Hepatocyte (in vitro differentiated cells): ENCODE measurements at regions not wholly inside any gene's neighbourhood (a gene's known extent, or its start where the extent isn't known, plus 50 kb on each side); places are given as distances from the start of the nearest gene placed in this dataset.
A peak's percentile ranks its signal among the peaks of the same experiment; 100 is the strongest.

Experiments used
- DNase-seq: peaks from one replicate; pipeline ENCODE4 v3.0.0-alpha.2; 2016; ENCODE audit warnings: low spot score
- H2AFZ ChIP-seq: fragments of 200-600 bp; sonication (generic); 2 replicates; pipeline ENCODE4 v1.6.0; 2016; ENCODE audit warnings: antibody characterized with exemption, mild to moderate bottlenecking
- H3K27ac ChIP-seq: fragments of 200-600 bp; sonication (generic); 2 replicates; pipeline ENCODE4 v1.5.1; 2016; ENCODE audit warnings: mild to moderate bottlenecking
- H3K27me3 ChIP-seq: fragments of 200-600 bp; sonication (generic); 2 replicates; pipeline ENCODE4 v1.6.1; 2016
- H3K36me3 ChIP-seq: fragments of 200-600 bp; sonication (generic); replicated peaks from 2 replicates; pipeline ENCODE4 v1.5.1; 2016; ENCODE audit warnings: low read depth; ENCODE audit not compliant: insufficient read depth
- H3K4me1 ChIP-seq: fragments of 200-600 bp; sonication (generic); 2 replicates; pipeline ENCODE4 v1.5.1; 2016; ENCODE audit warnings: mild to moderate bottlenecking, moderate library complexity; ENCODE audit not compliant: insufficient read depth
- H3K4me2 ChIP-seq: fragments of 200-600 bp; sonication (generic); 2 replicates; pipeline ENCODE4 v1.6.0; 2016
- H3K4me3 ChIP-seq: fragments of 200-600 bp; sonication (generic); 2 replicates; pipeline ENCODE4 v1.5.1; 2016; ENCODE audit warnings: mild to moderate bottlenecking
- H3K79me2 ChIP-seq: fragments of 200-600 bp; sonication (generic); 2 replicates; pipeline ENCODE4 v1.6.0; 2017; ENCODE audit warnings: mild to moderate bottlenecking
- H3K9me2 ChIP-seq: fragments of 200-600 bp; sonication (generic); replicated peaks from 2 replicates; pipeline ENCODE4 v1.6.0; 2017; ENCODE audit warnings: mild to moderate bottlenecking; ENCODE audit not compliant: insufficient read depth
- H3K9me3 ChIP-seq: fragments of 200-600 bp; sonication (generic); 2 replicates; pipeline ENCODE4 v1.5.1; 2016; ENCODE audit warnings: low read depth, mild to moderate bottlenecking
- H4K20me1 ChIP-seq: fragments of 200-600 bp; sonication (generic); 2 replicates; pipeline ENCODE4 v1.6.0; 2016; ENCODE audit warnings: mild to moderate bottlenecking; ENCODE audit not compliant: insufficient read depth, poor library complexity, severe bottlenecking
- CTCF ChIP-seq: fragments of 200-600 bp; sonication (generic); IDR thresholded peaks from 2 replicates; pipeline ENCODE4 v1.5.1; 2016; ENCODE audit warnings: antibody characterized with exemption, mild to moderate bottlenecking; ENCODE audit not compliant: poor library complexity
- EZH2 ChIP-seq: fragments of 200-600 bp; sonication (generic); IDR thresholded peaks from 2 replicates; pipeline ENCODE4 v1.6.1; 2016; ENCODE audit warnings: antibody characterized with exemption, mild to moderate bottlenecking, borderline replicate concordance
- EZH2phosphoT487 ChIP-seq: fragments of 200-600 bp; sonication (generic); IDR thresholded peaks from one replicate; pipeline ENCODE4 v1.6.1; 2018; ENCODE audit warnings: antibody characterized with exemption, mild to moderate bottlenecking, low read depth, moderate library complexity; ENCODE audit not compliant: unreplicated experiment, severe bottlenecking
- WGBS: methylation state at CpG from one replicate; pipeline ENCODE4 v1.1.6; 2016; ENCODE audit warnings: low lambda C conversion rate; ENCODE audit errors: missing lambda C conversion rate; 5-methylcytosine and 5-hydroxymethylcytosine counted together

GRCh38 chr7:112630565-112630964, 149.8 kb downstream of the LSMEM1 start:
- Histone ChIP-seq H4K20me1 (no peaks in the 10 kb centered on the region), H3K4me1 (no peaks in the 10 kb centered on the region), H2AFZ (no peak overlapping the region), H3K36me3 (no peaks in the 10 kb centered on the region), H3K4me3 (no peak overlapping the region), H3K4me2 (no peak overlapping the region), H3K9me2 (no peaks in the 10 kb centered on the region), H3K79me2 (no peaks in the 10 kb centered on the region), H3K27me3 (no peaks in the 10 kb centered on the region), H3K9me3 (no peaks in the 10 kb centered on the region), H3K27ac (peak overlapping the region; percentile 55)
- DNase-seq: no peak
- TF ChIP-seq CTCF (no peak), EZH2 (no peak), EZH2phosphoT487 (no peak)
- WGBS: 83% methylated on average over 1 of the region's 1 CpG

- no peaks in the 10 kb centered on the region for H3K9me3 ChIP-seq
- no peaks in the 10 kb centered on the region for H3K36me3 ChIP-seq
- H2AFZ ChIP-seq: no peak overlapping the region
- no peaks in the 10 kb centered on the region for H3K27me3 ChIP-seq
- H3K4me1 ChIP-seq: no peaks in the 10 kb centered on the region
- no peak overlapping the region for H3K27ac ChIP-seq
- WGBS: 92% methylated on average over 3 of the region's 3 CpGs
- no peak overlapping the region for H3K4me3 ChIP-seq
- no peak for TF ChIP-seq EZH2
- no peak for TF ChIP-seq EZH2phosphoT487
- no peak for TF ChIP-seq CTCF
- H3K79me2 ChIP-seq: no peaks in the 10 kb centered on the region
- no peaks in the 10 kb centered on the region for H3K9me2 ChIP-seq
- DNase-seq: no peak
- H4K20me1 ChIP-seq: no peaks in the 10 kb centered on the region
- no peak overlapping the region for H3K4me2 ChIP-seq
These were observed 153.3 kb downstream of the LSMEM1 start for GRCh38 chr7:112634107-112634506.

DNA sequence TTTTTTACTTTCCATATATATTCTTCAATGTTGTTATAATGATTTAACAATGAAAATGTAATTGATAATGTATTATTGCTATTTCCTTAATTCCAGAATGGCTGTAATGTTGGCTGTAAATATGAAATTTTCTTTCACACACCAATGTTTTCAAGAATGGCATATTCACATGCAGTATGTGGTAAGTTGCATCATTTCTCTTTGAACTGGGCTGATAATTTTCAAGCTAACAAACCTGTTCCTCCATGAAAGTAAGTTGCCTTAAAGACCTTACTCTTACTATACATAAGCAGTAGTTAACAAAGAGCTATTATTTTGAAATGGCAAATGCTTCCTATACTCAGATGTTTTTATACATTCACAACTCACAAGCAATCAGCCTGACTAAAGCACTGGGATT, 154.5 kb downstream of the TMEM168 start:
- Histone ChIP-seq H3K4me2 (no peak overlapping the region), H3K36me3 (no peaks in the 10 kb centered on the region), H3K27me3 (no peaks in the 10 kb centered on the region), H3K9me2 (no peaks in the 10 kb centered on the region), H2AFZ (no peak overlapping the region), H4K20me1 (no peaks in the 10 kb centered on the region), H3K79me2 (no peaks in the 10 kb centered on the region), H3K4me1 (no peaks in the 10 kb centered on the region), H3K27ac (no peak overlapping the region), H3K4me3 (no peak overlapping the region), H3K9me3 (no peaks in the 10 kb centered on the region)
- TF ChIP-seq EZH2phosphoT487: no peak
- no peak for TF ChIP-seq EZH2
- no peak for DNase-seq

DNA sequence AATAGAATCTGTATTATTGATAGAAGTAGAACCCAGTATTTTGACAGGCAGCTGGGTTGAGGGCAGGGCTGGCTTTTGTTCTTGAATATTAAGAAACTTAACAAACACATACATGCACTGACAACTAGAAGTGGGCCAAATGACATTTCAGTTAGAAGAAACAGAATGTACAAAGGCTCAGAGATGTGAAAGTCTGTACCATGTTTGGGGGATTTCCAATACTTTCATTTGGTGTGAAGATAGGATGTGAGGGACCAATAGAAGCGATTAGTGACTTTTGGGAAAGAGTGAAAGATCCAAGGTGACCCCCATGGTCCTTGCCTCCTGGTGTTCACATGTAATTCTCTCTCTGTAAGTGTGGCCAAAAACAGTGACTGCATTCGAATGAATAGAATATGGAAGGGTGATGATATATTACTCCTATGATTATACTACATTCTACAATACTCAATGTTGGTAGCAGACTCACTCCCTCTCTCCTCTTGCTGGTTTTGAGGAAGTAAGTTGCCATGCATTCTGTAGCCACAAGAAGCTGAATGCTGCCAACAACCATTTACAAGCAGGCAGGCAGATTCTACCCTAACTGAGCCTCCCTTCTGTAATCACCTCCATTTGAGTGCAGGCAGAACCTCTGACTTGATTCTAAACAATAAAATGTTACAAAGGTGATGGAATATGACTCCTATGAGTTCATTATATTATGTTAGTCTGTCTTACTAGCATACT, 151.4 kb downstream of the TMEM168 start:
- Histone ChIP-seq H3K79me2 (no peaks in the 10 kb centered on the region), H3K27ac (no peak overlapping the region), H3K36me3 (no peaks in the 10 kb centered on the region), H3K4me1 (no peaks in the 10 kb centered on the region), H3K4me2 (no peak overlapping the region), H3K9me3 (no peaks in the 10 kb centered on the region), H2AFZ (no peak overlapping the region), H3K4me3 (no peak overlapping the region), H3K27me3 (no peaks in the 10 kb centered on the region), H4K20me1 (no peaks in the 10 kb centered on the region), H3K9me2 (no peaks in the 10 kb centered on the region)
- TF ChIP-seq EZH2phosphoT487 (no peak), CTCF (no peak), EZH2 (no peak)
- WGBS: 92% methylated on average over 2 of the region's 2 CpGs
- no peak for DNase-seq
